AG10803 (cell line): ENCODE measurements at regions not wholly inside any gene's neighbourhood (a gene's known extent, or its start where the extent isn't known, plus 50 kb on each side); places are given as distances from the start of the nearest gene placed in this dataset.

Source experiments
- DNase-seq: peaks from one replicate; pipeline ENCODE4 v3.0.0; 2010; ENCODE audit warnings: low read depth
- H3K4me3 ChIP-seq: 2 replicates; pipeline ENCODE4 v1.5.1; 2011; ENCODE audit warnings: mild to moderate bottlenecking, low read length, control low read depth
- CTCF ChIP-seq: conservative IDR thresholded peaks from 2 replicates; pipeline ENCODE4 v1.5.1; 2011; ENCODE audit warnings: mild to moderate bottlenecking, low read length, control low read depth, inconsistent platforms

GRCh38 chr17:31695456-31696090, 163.5 kb downstream of the COPRS start:
- TF ChIP-seq CTCF = no peak
- DNase-seq = peak; percentile 46

GRCh38 chr17:31693433-31694220, 165.4 kb downstream of the COPRS start:
- DNase-seq = no peak
- no peak for TF ChIP-seq CTCF

More at GRCh38 chr17:31695456-31696090, 163.5 kb downstream of the COPRS start:
- no peak overlapping the region for H3K4me3 ChIP-seq

GRCh38 chr17:31692632-31693031, 166.4 kb downstream of the COPRS start:
- no peak for DNase-seq
- TF ChIP-seq CTCF = no peak
- H3K4me3 ChIP-seq = no peak overlapping the region

More at GRCh38 chr17:31693433-31694220, 165.4 kb downstream of the COPRS start:
- no peak overlapping the region for H3K4me3 ChIP-seq

GRCh38 chr17:31692027-31692426, 167.0 kb downstream of the COPRS start:
- H3K4me3 ChIP-seq = no peak overlapping the region
- DNase-seq = no peak
- TF ChIP-seq CTCF = no peak

GRCh38 chr17:31691251-31691905, 167.7 kb downstream of the COPRS start:
- no peak for DNase-seq
- TF ChIP-seq CTCF = no peak
- H3K4me3 ChIP-seq = no peak overlapping the region

- no peak overlapping the region for H3K4me3 ChIP-seq
Measured at GRCh38 chr17:31690151-31690551, 168.9 kb downstream of the COPRS start.

More at GRCh38 chr17:31690151-31690551, 168.9 kb downstream of the COPRS start:
- peak; percentile 56 for DNase-seq
- TF ChIP-seq CTCF = no peak
